ENCODE measurements at regions not wholly inside any gene's neighbourhood (a gene's known extent, or its start where the extent isn't known, plus 50 kb on each side); places are given as distances from the start of the nearest gene placed in this dataset.
A peak's percentile ranks its signal among the peaks of the same experiment; 100 is the strongest.

- no peak for DNase-seq (ENCODE audit: low read depth)
Measured at GRCh38 chr6:82645536-82646230, 282.1 kb downstream of the TPBG start.

- DNase-seq (ENCODE audit: low read depth), result peak; percentile 44
Measured at GRCh38 chr6:82646231-82646615, 282.6 kb downstream of the TPBG start.

- peak; percentile 7 for DNase-seq (ENCODE audit: low read depth)
Measured at GRCh38 chr6:82651845-82652335, 288.3 kb downstream of the TPBG start.

GRCh38 chr6:82679232-82679631, 315.6 kb downstream of the TPBG start:
- no peak for DNase-seq (ENCODE audit: low read depth)

GRCh38 chr6:82680192-82680591, 316.6 kb downstream of the TPBG start:
- DNase-seq (ENCODE audit: low read depth), result no peak

GRCh38 chr6:82681119-82681714, 317.6 kb downstream of the TPBG start:
- no peak for DNase-seq (ENCODE audit: low read depth)

GRCh38 chr6:82686719-82687118, 323.1 kb downstream of the TPBG start:
- DNase-seq (ENCODE audit: low read depth), result no peak

- DNase-seq (ENCODE audit: low read depth), result no peak
Measured at GRCh38 chr6:82687855-82688254, 324.2 kb downstream of the TPBG start.

- no peak for DNase-seq (ENCODE audit: low read depth)
Measured at GRCh38 chr6:82690283-82690682, 326.7 kb downstream of the TPBG start.

GRCh38 chr6:82691997-82692396, 328.4 kb downstream of the TPBG start:
- peak; percentile 25 for DNase-seq (ENCODE audit: low read depth)

- DNase-seq (ENCODE audit: low read depth), result no peak
Measured at GRCh38 chr6:82693094-82693493, 329.5 kb downstream of the TPBG start.

GRCh38 chr6:82701341-82701740, 337.7 kb downstream of the TPBG start:
- DNase-seq (ENCODE audit: low read depth), result no peak

- DNase-seq (ENCODE audit: low read depth), result peak; percentile 78
Measured at GRCh38 chr6:82702574-82702973, 339.0 kb downstream of the TPBG start.

GRCh38 chr6:82703230-82703629, 339.6 kb downstream of the TPBG start:
- DNase-seq (ENCODE audit: low read depth), result no peak

- DNase-seq (ENCODE audit: low read depth), result peak; percentile 71
Measured at GRCh38 chr6:82704045-82704444, 340.4 kb downstream of the TPBG start.

- DNase-seq (ENCODE audit: low read depth), result no peak
Measured at GRCh38 chr6:82705579-82705978, 342.0 kb downstream of the TPBG start.

- no peak for DNase-seq (ENCODE audit: low read depth)
Measured at GRCh38 chr6:82711105-82711827, 347.6 kb downstream of the TPBG start.

GRCh38 chr6:82711971-82712370, 348.4 kb downstream of the TPBG start:
- peak; percentile 85 for DNase-seq (ENCODE audit: low read depth)

GRCh38 chr6:82712389-82712788, 348.8 kb downstream of the TPBG start:
- DNase-seq (ENCODE audit: low read depth), result no peak

- peak; percentile 33 for DNase-seq (ENCODE audit: low read depth)
Measured at GRCh38 chr6:82712826-82713225, 349.2 kb downstream of the TPBG start.

GRCh38 chr6:82720992-82721391, 344.6 kb downstream of the UBE3D start:
- no peak for DNase-seq (ENCODE audit: low read depth)

GRCh38 chr6:82735790-82736189, 329.9 kb downstream of the UBE3D start:
- no peak for DNase-seq (ENCODE audit: low read depth)

- DNase-seq (ENCODE audit: low read depth), result no peak
Measured at GRCh38 chr6:82737965-82738364, 327.7 kb downstream of the UBE3D start.

Data from renal cortical epithelial cell (primary cell).